Keratinocyte (primary cell): ENCODE measurements at regions not wholly inside any gene's neighbourhood (a gene's known extent, or its start where the extent isn't known, plus 50 kb on each side); places are given as distances from the start of the nearest gene placed in this dataset.

Experiments
- DNase-seq: peaks from one replicate; pipeline ENCODE4 v3.0.0-alpha.2; 2011; ENCODE audit warnings: low read depth, missing footprints, low spot score
- FAIRE-seq: peaks from 2 replicates; lab custom pipeline; 2011; peaks lifted over from hg19 to GRCh38; lab: Jason Lieb, UNC
- H2AFZ ChIP-seq: 2 replicates; pipeline ENCODE4 v1.6.0; 2012; ENCODE audit warnings: low read length, control low read depth, inconsistent platforms; ENCODE audit not compliant: control insufficient read depth
- H3K27ac ChIP-seq: 2 replicates; pipeline ENCODE4 v1.5.1; 2011; ENCODE audit warnings: low read length; ENCODE audit not compliant: control insufficient read depth, insufficient read depth
- H3K27me3 ChIP-seq: 3 replicates; pipeline ENCODE4 v1.6.0; 2011; ENCODE audit warnings: low read length; ENCODE audit not compliant: control insufficient read depth, insufficient read depth; ENCODE audit errors: extremely low read depth
- H3K36me3 ChIP-seq, 2 experiments: 2 replicates in 1 of 2; 3 replicates in 1 of 2; pipeline ENCODE4 v1.5.1; 2011; ENCODE audit warnings: low read length in 2 of 2, mild to moderate bottlenecking in 1 of 2; ENCODE audit not compliant: control insufficient read depth in 2 of 2, insufficient read depth in 2 of 2; ENCODE audit errors: extremely low read depth in 1 of 2
- H3K4me1 ChIP-seq: 3 replicates; pipeline ENCODE4 v1.5.1; 2011; ENCODE audit warnings: low read length; ENCODE audit not compliant: control insufficient read depth, insufficient read depth; ENCODE audit errors: extremely low read depth
- H3K4me2 ChIP-seq: 3 replicates; pipeline ENCODE4 v1.6.0; 2011; ENCODE audit warnings: low read depth, low read length; ENCODE audit not compliant: control insufficient read depth, insufficient read depth; ENCODE audit errors: extremely low read depth
- H3K4me3 ChIP-seq, 3 experiments: fragments of 200-600 bp in 1 of 3; sonication (generic) in 1 of 3; 2 replicates in 2 of 3; 3 replicates in 1 of 3; pipeline ENCODE4 v1.5.1; 2011 to 2016; ENCODE audit warnings: low read length in 3 of 3, mild to moderate bottlenecking in 3 of 3, control low read depth in 2 of 3, inconsistent platforms in 1 of 3, low read depth in 1 of 3, mixed read lengths in 1 of 3, mixed run types in 1 of 3, moderate library complexity in 1 of 3; ENCODE audit not compliant: control insufficient read depth in 2 of 3, insufficient read depth in 2 of 3; ENCODE audit errors: extremely low read depth in 1 of 3
- H3K79me2 ChIP-seq: 2 replicates; pipeline ENCODE4 v1.6.0; 2012; ENCODE audit warnings: low read length; ENCODE audit not compliant: control insufficient read depth, insufficient read depth
- H3K9ac ChIP-seq: 3 replicates; pipeline ENCODE4 v1.6.0; 2011; ENCODE audit warnings: low read length; ENCODE audit not compliant: control insufficient read depth, insufficient read depth; ENCODE audit errors: extremely low read depth
- H3K9me1 ChIP-seq: 3 replicates; pipeline ENCODE4 v1.6.0; 2011; ENCODE audit warnings: low read length; ENCODE audit not compliant: control insufficient read depth, insufficient read depth; ENCODE audit errors: extremely low read depth
- H3K9me3 ChIP-seq: 2 replicates; pipeline ENCODE4 v1.5.1; 2012; ENCODE audit warnings: low read depth, low read length; ENCODE audit not compliant: control insufficient read depth
- H4K20me1 ChIP-seq: 3 replicates; pipeline ENCODE4 v1.6.0; 2011; ENCODE audit warnings: low read length; ENCODE audit not compliant: control insufficient read depth, insufficient read depth; ENCODE audit errors: extremely low read depth
- CTCF ChIP-seq, 3 experiments: IDR thresholded peaks in 1 of 3; conservative IDR thresholded peaks in 1 of 3; optimal IDR thresholded peaks in 1 of 3; 2 replicates in 2 of 3; 3 replicates in 1 of 3; pipeline versions ENCODE3 to v1.5.1; 2011; ENCODE audit warnings: low read length in 3 of 3, mild to moderate bottlenecking in 3 of 3, moderate library complexity in 2 of 3, control low read depth in 1 of 3, inconsistent platforms in 1 of 3; ENCODE audit not compliant: insufficient read depth in 2 of 3; ENCODE audit errors: extremely low read depth in 1 of 3
- EZH2 ChIP-seq: IDR thresholded peaks from one replicate; pipeline ENCODE4 v1.6.1; 2012; ENCODE audit warnings: inconsistent platforms, mild to moderate bottlenecking, low read length, moderate library complexity
- dilution Hi-C: fragments of 300-500 bp; cut with MboI; formaldehyde crosslinking; loops from one replicate; pipeline ENCODE4 v1.7.0; 2020; ENCODE audit warnings: low sequenced_read_pairs; ENCODE audit not compliant: extremely low pct_ligation_motif_present

- DNase-seq (no peak), FAIRE-seq (no peak)
- no peak for TF ChIP-seq EZH2
- no peak for TF ChIP-seq CTCF (optimal IDR thresholded peaks at IDR 0.05 in 1 of 3, IDR thresholded peaks at IDR 0.05 in 1 of 3, conservative IDR thresholded peaks at IDR 0.05 in 1 of 3; ENCODE audit: extremely low read depth in 1 of 3, insufficient read depth in 2 of 3, low read length in 3 of 3)
- no peaks in the 10 kb centered on the region for H3K79me2 ChIP-seq
- no peaks in the 10 kb centered on the region for H3K36me3 ChIP-seq
- dilution Hi-C loops, result no loop called here
- H3K4me2 ChIP-seq, result no peak overlapping the region
- H3K9ac ChIP-seq, result no peak overlapping the region
- no peaks in the 10 kb centered on the region for H3K27me3 ChIP-seq
- no peaks in the 10 kb centered on the region for H4K20me1 ChIP-seq
- peaks cover 13% of the 10 kb centered on the region for H3K4me1 ChIP-seq
- H2AFZ ChIP-seq, result no peak overlapping the region
- no peaks in the 10 kb centered on the region for H3K9me3 ChIP-seq
- no peaks in the 10 kb centered on the region for H3K9me1 ChIP-seq
- H3K27ac ChIP-seq, result no peak overlapping the region
- H3K4me3 ChIP-seq, result no peak overlapping the region
These were observed 264.9 kb downstream of the RHOU start for GRCh38 chr1:229000187-229000586.

DNA sequence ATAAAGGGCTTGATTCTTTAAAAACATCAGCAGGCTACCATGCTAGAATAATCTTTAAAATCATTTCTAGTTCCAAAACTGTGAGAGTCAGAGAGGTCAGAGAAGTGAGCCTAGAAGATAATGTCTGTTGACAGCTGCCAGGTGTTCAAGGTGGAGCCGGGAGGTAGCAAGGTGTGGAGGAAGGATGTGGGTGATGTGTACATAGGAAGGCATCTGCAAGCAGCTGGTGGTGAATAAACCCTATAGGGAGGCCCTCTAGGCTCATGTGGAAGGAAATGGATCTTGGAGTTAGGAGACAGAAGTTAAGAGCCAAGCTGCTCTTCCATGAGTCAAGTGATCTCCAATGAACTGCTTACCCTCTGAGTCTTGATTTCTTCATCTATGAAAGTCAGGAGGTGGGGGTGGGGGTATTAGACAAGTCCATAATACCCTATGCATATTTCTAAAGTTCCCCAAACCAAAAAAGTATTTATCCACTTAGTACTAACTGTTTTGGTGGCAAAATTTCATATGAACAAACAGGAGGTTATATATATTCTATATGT is 266.3 kb downstream of the RHOU start:
- no peaks in the 10 kb centered on the region for H3K79me2 ChIP-seq
- dilution Hi-C loops, result no loop called here
- peaks cover 3% of the 10 kb centered on the region for H3K27me3 ChIP-seq
- no peak overlapping the region for H3K4me3 ChIP-seq
- FAIRE-seq (no peak), DNase-seq (peak; percentile 17)
- TF ChIP-seq EZH2 (no peak), CTCF (optimal IDR thresholded peaks at IDR 0.05 in 1 of 3, IDR thresholded peaks at IDR 0.05 in 1 of 3, conservative IDR thresholded peaks at IDR 0.05 in 1 of 3; ENCODE audit: extremely low read depth in 1 of 3, insufficient read depth in 2 of 3, low read length in 3 of 3) (no peak)
- H3K9me3 ChIP-seq, result no peaks in the 10 kb centered on the region
- H3K9ac ChIP-seq, result no peak overlapping the region
- no peak overlapping the region for H3K27ac ChIP-seq
- no peaks in the 10 kb centered on the region for H3K36me3 ChIP-seq
- H4K20me1 ChIP-seq, result no peaks in the 10 kb centered on the region
- H2AFZ ChIP-seq, result no peak overlapping the region
- no peaks in the 10 kb centered on the region for H3K9me1 ChIP-seq
- peaks cover 9% of the 10 kb centered on the region for H3K4me1 ChIP-seq
- no peak overlapping the region for H3K4me2 ChIP-seq
